Endothelial cell of umbilical vein (primary cell): ENCODE measurements at regions not wholly inside any gene's neighbourhood (a gene's known extent, or its start where the extent isn't known, plus 50 kb on each side); places are given as distances from the start of the nearest gene placed in this dataset.
"Not testable (repeated sequence)": the region's sequence is repeated elsewhere in the genome, so short reads cannot be mapped to it uniquely, and the experiment has no call there.

Experiments
- BruUV-seq: library from RNA; stranded (reverse); fragments of 400-500 nt; replicated peaks from 2 replicates; lab custom pipeline; 2021; lab: Mats Ljungman, UMichigan
- CTCF ChIA-PET: fragments of 300-600, 350-600 bp; sonication (Branson Sonifier 250); formaldehyde crosslinking; loops from one replicate; lab custom pipeline; 2021; ENCODE audit warnings: antibody characterized with exemption, inconsistent platforms; lab: Charles Lee
- POLR2A ChIA-PET: fragments of 300-600, 350-600 bp; sonication (Branson Sonifier 250); formaldehyde crosslinking; loops from one replicate; lab custom pipeline; 2021; ENCODE audit warnings: antibody characterized with exemption, inconsistent platforms; lab: Charles Lee
- DNase-seq: peaks from one replicate; pipeline ENCODE4 v3.0.0-alpha.2; 2011; ENCODE audit warnings: low read depth, low spot score
- FAIRE-seq: peaks from 2 replicates; lab custom pipeline; 2011; peaks lifted over from hg19 to GRCh38; lab: Jason Lieb, UNC
- H2AFZ ChIP-seq: 2 replicates; pipeline ENCODE4 v1.6.0; 2012; ENCODE audit warnings: low read depth, low read length, control low read depth, inconsistent platforms
- H3K27ac ChIP-seq: 2 replicates; pipeline ENCODE4 v1.5.1; 2011; ENCODE audit warnings: low read depth, mild to moderate bottlenecking, control low read depth, low read length, moderate library complexity; ENCODE audit not compliant: insufficient read depth
- H3K27me3 ChIP-seq, 2 experiments: 2 replicates each; pipeline versions ENCODE4 v1.6.0 to v1.6.1; 2011; ENCODE audit warnings: low read length in 2 of 2, mixed read lengths in 1 of 2; ENCODE audit not compliant: control insufficient read depth in 2 of 2, insufficient read depth in 2 of 2
- H3K36me3 ChIP-seq, 2 experiments: 2 replicates in 1 of 2; 3 replicates in 1 of 2; pipeline ENCODE4 v1.5.1; 2011; ENCODE audit warnings: low read length in 2 of 2, mild to moderate bottlenecking in 1 of 2, moderate library complexity in 1 of 2; ENCODE audit not compliant: control insufficient read depth in 2 of 2, insufficient read depth in 2 of 2; ENCODE audit errors: extremely low read depth in 1 of 2
- H3K4me1 ChIP-seq: 3 replicates; pipeline ENCODE4 v1.5.1; 2011; ENCODE audit warnings: mild to moderate bottlenecking, low read length; ENCODE audit not compliant: control insufficient read depth, insufficient read depth; ENCODE audit errors: extremely low read depth
- H3K4me2 ChIP-seq: 2 replicates; pipeline ENCODE4 v1.6.1; 2011; ENCODE audit warnings: low read length, control low read depth, mixed read lengths; ENCODE audit not compliant: insufficient read depth
- H3K4me3 ChIP-seq, 3 experiments: fragments of 200-600 bp in 1 of 3; sonication (generic), shearing (Covaris generic) in 1 of 3; replicated peaks in 1 of 3; 2 replicates each; pipeline ENCODE4 v1.5.1; 2011 to 2016; ENCODE audit warnings: control low read depth in 3 of 3, low read length in 3 of 3, mild to moderate bottlenecking in 2 of 3, inconsistent platforms in 1 of 3, low read depth in 1 of 3, moderate library complexity in 1 of 3; ENCODE audit not compliant: insufficient read depth in 1 of 3
- H3K79me2 ChIP-seq: 2 replicates; pipeline ENCODE4 v1.6.0; 2012; ENCODE audit warnings: low read length, inconsistent platforms; ENCODE audit not compliant: control insufficient read depth, insufficient read depth
- H3K9ac ChIP-seq: replicated peaks from 2 replicates; pipeline ENCODE3; 2011; ENCODE audit warnings: low read length, control low read depth; ENCODE audit not compliant: insufficient read depth; ENCODE audit errors: extremely low read depth
- H3K9me1 ChIP-seq: replicated peaks from 3 replicates; pipeline ENCODE4 v1.6.0; 2011; ENCODE audit warnings: mild to moderate bottlenecking, low read length; ENCODE audit not compliant: control insufficient read depth, insufficient read depth; ENCODE audit errors: extremely low read depth
- H3K9me3 ChIP-seq: replicated peaks from 2 replicates; pipeline ENCODE4 v1.5.1; 2012; ENCODE audit warnings: low read length, inconsistent platforms; ENCODE audit not compliant: control insufficient read depth, insufficient read depth
- H4K20me1 ChIP-seq: replicated peaks from 2 replicates; pipeline ENCODE3; 2011; ENCODE audit warnings: mild to moderate bottlenecking, low read length; ENCODE audit not compliant: control insufficient read depth, insufficient read depth; ENCODE audit errors: extremely low read depth
- EZH2 ChIP-seq: IDR thresholded peaks from 2 replicates; pipeline ENCODE4 v1.6.1; 2012; ENCODE audit warnings: borderline replicate concordance, low read depth, mild to moderate bottlenecking, moderate library complexity, low read length, inconsistent platforms; ENCODE audit not compliant: severe bottlenecking
- GATA2 ChIP-seq: IDR thresholded peaks from 2 replicates; pipeline ENCODE4 v1.7.0; 2011; ENCODE audit warnings: low read depth, mild to moderate bottlenecking, moderate library complexity, mixed read lengths, low read length; ENCODE audit not compliant: insufficient read length, insufficient read depth
- MYC ChIP-seq: IDR thresholded peaks from one replicate; pipeline ENCODE4 v1.6.1; 2011; ENCODE audit warnings: mild to moderate bottlenecking, low read depth, low read length
- POLR2AphosphoS5 ChIP-seq: IDR thresholded peaks from 2 replicates; pipeline ENCODE4 v1.6.1; 2012; ENCODE audit warnings: low read depth, mild to moderate bottlenecking, control low read depth, low read length, moderate library complexity; ENCODE audit not compliant: insufficient read depth
- dilution Hi-C: fragments of 300-500 bp; cut with MboI; formaldehyde crosslinking; loops from one replicate; pipeline ENCODE4 v1.15.0; 2019; ENCODE audit warnings: low sequenced_read_pairs; ENCODE audit not compliant: extremely low pct_ligation_motif_present
- intact Hi-C: fragments of 100-400 bp; cut with micrococcal nuclease; formaldehyde crosslinking; loops from one replicate; pipeline ENCODE4 v1.10.0; 2022
- TF ChIP-seq, protein P1 (sequence below): IDR thresholded peaks from 2 replicates; pipeline ENCODE4 v1.6.1; 2011; ENCODE audit not compliant: insufficient read depth, insufficient read length

DNA sequence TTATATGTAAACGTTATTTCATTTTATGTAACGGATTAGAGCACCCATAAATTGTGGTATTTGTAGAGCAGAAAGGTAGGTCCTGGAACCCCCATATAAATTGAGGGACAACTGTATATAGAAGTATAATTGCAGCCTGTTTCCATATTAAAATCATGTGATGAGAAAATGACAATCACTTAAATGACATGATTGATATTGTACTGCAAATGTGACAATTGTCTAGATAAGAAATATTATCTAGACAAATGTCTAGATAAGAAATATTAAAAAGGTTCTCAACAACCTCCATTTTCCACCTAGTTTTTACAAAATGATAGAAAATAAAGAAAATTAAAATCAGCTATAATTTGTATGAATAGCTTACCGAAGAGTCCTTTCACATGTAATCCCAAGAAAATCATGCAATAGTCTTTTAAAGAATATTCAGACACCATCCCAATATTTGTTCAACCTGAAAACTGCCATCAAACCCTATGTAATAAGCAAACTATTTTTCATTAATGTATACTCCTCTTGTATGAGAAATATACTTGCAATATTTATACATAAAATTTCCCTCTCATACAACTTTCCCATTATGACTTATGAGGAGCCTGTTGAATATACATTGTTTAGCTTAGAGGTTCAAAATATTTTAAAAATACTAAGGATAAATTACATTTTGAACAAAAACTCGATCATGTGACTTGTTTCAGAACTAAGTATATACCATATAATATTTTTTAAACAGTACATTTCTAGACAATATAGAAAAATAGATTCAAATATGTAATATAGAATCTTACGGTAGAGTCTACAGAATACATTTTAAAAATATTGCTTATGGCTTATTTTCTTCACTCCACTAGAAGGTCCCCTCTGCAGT lies 153.2 kb downstream of the CRPPA start:
- ChIA-PET CTCF (no interaction called here), POLR2A (no interaction called here)
- H3K9me3 ChIP-seq: no peaks in the 10 kb centered on the region
- no peaks in the 10 kb centered on the region for H3K36me3 ChIP-seq
- no peaks in the 10 kb centered on the region for H3K79me2 ChIP-seq
- H3K4me2 ChIP-seq: no peak overlapping the region
- no peaks in the 10 kb centered on the region for H4K20me1 ChIP-seq
- no peaks in the 10 kb centered on the region for H3K27me3 ChIP-seq
- dilution Hi-C loops (no loop called here), intact Hi-C loops (no loop called here)
- DNase-seq: no peak
- no peak overlapping the region for H3K4me3 ChIP-seq
- H2AFZ ChIP-seq: no peak overlapping the region
- H3K4me1 ChIP-seq: no peaks in the 10 kb centered on the region
- H3K9me1 ChIP-seq: no peaks in the 10 kb centered on the region
- no peak for FAIRE-seq
- H3K9ac ChIP-seq: no peak overlapping the region
- TF ChIP-seq GATA2 (no peak), MYC (no peak)
- TF ChIP-seq, protein P1, sequence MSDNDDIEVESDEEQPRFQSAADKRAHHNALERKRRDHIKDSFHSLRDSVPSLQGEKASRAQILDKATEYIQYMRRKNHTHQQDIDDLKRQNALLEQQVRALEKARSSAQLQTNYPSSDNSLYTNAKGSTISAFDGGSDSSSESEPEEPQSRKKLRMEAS: no peak
- no peak overlapping the region for H3K27ac ChIP-seq
- BruUV-seq: no TSS peak

DNA sequence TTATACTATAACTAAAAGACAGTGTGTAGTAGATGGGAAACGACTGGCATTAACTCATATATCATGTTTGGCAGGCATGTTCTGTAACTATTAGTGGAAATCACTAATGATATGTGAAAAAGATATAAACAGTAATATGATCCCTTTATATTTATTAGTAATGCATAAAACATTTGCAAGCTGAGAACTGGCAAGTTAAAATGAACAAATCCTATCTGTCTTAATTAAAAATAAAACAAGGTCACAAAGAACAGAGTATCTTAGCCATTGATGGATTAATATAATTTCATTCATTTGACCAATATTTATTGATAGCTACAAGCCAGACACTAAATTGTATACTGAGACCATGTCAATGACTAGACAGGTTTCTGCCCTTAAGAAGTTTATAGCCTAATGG lies 154.5 kb downstream of the CRPPA start:
- no peak overlapping the region for H3K9ac ChIP-seq
- no peak overlapping the region for H2AFZ ChIP-seq
- DNase-seq (no peak), FAIRE-seq (no peak)
- H3K36me3 ChIP-seq: no peaks in the 10 kb centered on the region
- ChIA-PET POLR2A (no interaction called here), CTCF (interaction anchor here (1.3 kb wide), 1 partner anchor 9 kb away, joined by 3 read pairs; no protein-coding TSS in a partner anchor)
- no peaks in the 10 kb centered on the region for H3K4me1 ChIP-seq
- no peaks in the 10 kb centered on the region for H3K27me3 ChIP-seq
- no peaks in the 10 kb centered on the region for H4K20me1 ChIP-seq
- no peak overlapping the region for H3K4me3 ChIP-seq
- BruUV-seq: no TSS peak
- H3K4me2 ChIP-seq: no peak overlapping the region
- no peak overlapping the region for H3K27ac ChIP-seq
- H3K9me3 ChIP-seq: no peaks in the 10 kb centered on the region
- dilution Hi-C loops (no loop called here), intact Hi-C loops (no loop called here)
- no peak for TF ChIP-seq POLR2AphosphoS5
- TF ChIP-seq EZH2: no peak
- TF ChIP-seq, protein P1: no peak
- H3K79me2 ChIP-seq: no peaks in the 10 kb centered on the region
- no peaks in the 10 kb centered on the region for H3K9me1 ChIP-seq

DNA sequence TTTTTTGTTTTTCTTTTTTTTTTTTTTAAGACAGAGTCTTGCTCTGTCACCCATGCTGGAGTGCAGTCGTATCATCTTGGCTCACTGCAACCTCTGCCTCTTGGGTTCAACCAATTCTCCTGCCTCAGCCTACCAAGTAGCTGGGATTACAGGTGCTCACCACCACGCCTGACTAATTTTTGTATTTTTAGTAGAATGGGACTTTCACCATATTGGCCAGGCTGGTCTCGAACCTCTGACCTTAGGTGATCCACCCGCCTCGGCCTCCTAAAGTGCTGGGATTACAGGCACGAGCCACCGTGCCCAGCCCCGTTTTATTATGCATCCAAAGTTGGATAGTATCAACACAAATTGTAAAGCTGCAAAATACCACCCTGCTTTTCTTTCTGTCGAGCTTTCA lies 154.9 kb downstream of the CRPPA start:
- CTCF ChIA-PET: interaction anchor here (1.3 kb wide), 1 partner anchor 9 kb away, joined by 3 read pairs; no protein-coding TSS in a partner anchor
- POLR2A ChIA-PET, intact Hi-C loops, H3K4me1 ChIP-seq, dilution Hi-C loops, H3K79me2 ChIP-seq, FAIRE-seq, H3K9me3 ChIP-seq, H3K36me3 ChIP-seq, H3K4me3 ChIP-seq, DNase-seq, H3K4me2 ChIP-seq, H3K9me1 ChIP-seq, H4K20me1 ChIP-seq, BruUV-seq, H3K9ac ChIP-seq, H2AFZ ChIP-seq, H3K27ac ChIP-seq, H3K27me3 ChIP-seq: not testable (repeated sequence)
